Spleen (tissue), 7 donors: ENCODE measurements at regions not wholly inside any gene's neighbourhood (a gene's known extent, or its start where the extent isn't known, plus 50 kb on each side); places are given as distances from the start of the nearest gene placed in this dataset.

ENCODE experiments used
- POLR2A ChIP-seq, 3 donors: fragments of 450-650 bp; IDR thresholded peaks; one replicate each; pipeline ENCODE4 v1.5.1; 2017; ENCODE audit warnings: antibody characterized with exemption in 3 of 3, mild to moderate bottlenecking in 1 of 3
- TF ChIP-seq, protein P1 (sequence below), 11 experiments: fragments of 200-600 bp in 7 of 11; fragments of 450-650 bp in 4 of 11; sonication (generic) in 4 of 11; IDR thresholded peaks in 8 of 11; conservative IDR thresholded peaks in 3 of 11; 1 replicate in 7 of 11; 2 replicates in 4 of 11; pipeline versions ENCODE4 v1.4.0 to v1.8.0; 2016 to 2021; ENCODE audit warnings: antibody characterized with exemption in 11 of 11, inconsistent platforms in 4 of 11, mild to moderate bottlenecking in 1 of 11
- donor health status: DM: no; HTN: no; CAD: no; lungs with moderate emphysema.
- donor health status: DM: no; HTN: no; CAD: no.
- donor health status: DM: no; HTN: no; CAD: no.

GRCh38 chr1:41981796-41982195, 63.1 kb upstream of the HIVEP3 start:
- TF ChIP-seq, protein P1, sequence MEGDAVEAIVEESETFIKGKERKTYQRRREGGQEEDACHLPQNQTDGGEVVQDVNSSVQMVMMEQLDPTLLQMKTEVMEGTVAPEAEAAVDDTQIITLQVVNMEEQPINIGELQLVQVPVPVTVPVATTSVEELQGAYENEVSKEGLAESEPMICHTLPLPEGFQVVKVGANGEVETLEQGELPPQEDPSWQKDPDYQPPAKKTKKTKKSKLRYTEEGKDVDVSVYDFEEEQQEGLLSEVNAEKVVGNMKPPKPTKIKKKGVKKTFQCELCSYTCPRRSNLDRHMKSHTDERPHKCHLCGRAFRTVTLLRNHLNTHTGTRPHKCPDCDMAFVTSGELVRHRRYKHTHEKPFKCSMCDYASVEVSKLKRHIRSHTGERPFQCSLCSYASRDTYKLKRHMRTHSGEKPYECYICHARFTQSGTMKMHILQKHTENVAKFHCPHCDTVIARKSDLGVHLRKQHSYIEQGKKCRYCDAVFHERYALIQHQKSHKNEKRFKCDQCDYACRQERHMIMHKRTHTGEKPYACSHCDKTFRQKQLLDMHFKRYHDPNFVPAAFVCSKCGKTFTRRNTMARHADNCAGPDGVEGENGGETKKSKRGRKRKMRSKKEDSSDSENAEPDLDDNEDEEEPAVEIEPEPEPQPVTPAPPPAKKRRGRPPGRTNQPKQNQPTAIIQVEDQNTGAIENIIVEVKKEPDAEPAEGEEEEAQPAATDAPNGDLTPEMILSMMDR (IDR thresholded peaks at IDR 0.05 in 8 of 11, conservative IDR thresholded peaks at IDR 0.05 in 3 of 11): no peak
- TF ChIP-seq POLR2A (IDR thresholded peaks at IDR 0.05): no peak
